ENCODE measurements at regions not wholly inside any gene's neighbourhood (a gene's known extent, or its start where the extent isn't known, plus 50 kb on each side); places are given as distances from the start of the nearest gene placed in this dataset.

DNA sequence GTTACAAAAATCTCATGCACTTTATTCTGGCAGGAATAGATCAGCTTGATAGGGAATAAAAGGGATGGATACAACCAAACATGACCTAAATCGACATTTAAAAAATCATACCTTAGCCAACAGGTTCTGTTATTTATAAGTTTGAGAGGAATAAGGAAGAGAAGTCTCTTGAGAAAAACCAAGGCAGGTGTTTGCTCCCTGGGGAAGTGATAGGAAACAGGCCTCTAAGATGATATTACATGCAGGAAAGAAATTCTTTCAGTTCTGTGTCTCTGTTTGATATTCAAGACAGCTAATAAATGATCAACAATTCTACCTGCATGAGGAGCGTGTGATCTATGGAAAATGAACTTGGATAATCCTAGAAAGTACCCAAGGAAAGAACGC lies 184.8 kb upstream of the ZEB2 start:
- Histone ChIP-seq H3K27me3 (ENCODE audit: insufficient read depth, low read depth) (no peaks in the 10 kb centered on the region), H3K9me3 (ENCODE audit: insufficient read depth, low read depth) (peaks cover 5% of the 10 kb centered on the region; the same call in 1 of the 2 replicates), H2AFZ (no peak overlapping the region), H3K4me3 (no peak overlapping the region), H3K36me3 (ENCODE audit: low read depth) (no peaks in the 10 kb centered on the region), H3K79me2 (ENCODE audit: low read depth) (no peaks in the 10 kb centered on the region), H3F3A (ENCODE audit: insufficient read depth, low read depth) (no peaks in the 10 kb centered on the region), H3K4me2 (no peak overlapping the region), H4K20me1 (ENCODE audit: insufficient read depth) (no peaks in the 10 kb centered on the region), H3K27ac (no peak overlapping the region), H3K4me1 (replicated peaks; ENCODE audit: insufficient read depth) (peaks cover 12% of the 10 kb centered on the region), H3K9me2 (ENCODE audit: insufficient read depth) (no peaks in the 10 kb centered on the region)
- ChIA-PET POLR2A (ENCODE audit: unreplicated experiment) (no interaction called here), CTCF (no interaction called here)
- BruUV-seq (replicated peaks): no TSS peak
- TF ChIP-seq CTCF (conservative IDR thresholded peaks at IDR 0.05): no peak
- DNase-seq: no peak
- intact Hi-C loops (cut with micrococcal nuclease; ENCODE audit: unreplicated experiment): no loop called here

- DNase-seq: peak; percentile 47 to 63
- H3K9me3 ChIP-seq (ENCODE audit: insufficient read depth, low read depth): peaks cover 5% of the 10 kb centered on the region; the same call in 1 of the 2 replicates
- POLR2A ChIA-PET (ENCODE audit: unreplicated experiment): no interaction called here
- intact Hi-C loops (cut with micrococcal nuclease; ENCODE audit: unreplicated experiment): no loop called here
- H3K4me2 ChIP-seq: no peak overlapping the region
- no peaks in the 10 kb centered on the region for H3K79me2 ChIP-seq (ENCODE audit: low read depth)
- no peaks in the 10 kb centered on the region for H3K9me2 ChIP-seq (ENCODE audit: insufficient read depth)
- peaks cover 12% of the 10 kb centered on the region for H3K4me1 ChIP-seq (replicated peaks; ENCODE audit: insufficient read depth)
- H3K4me3 ChIP-seq: no peak overlapping the region
- H3K36me3 ChIP-seq (ENCODE audit: low read depth): no peaks in the 10 kb centered on the region
- H4K20me1 ChIP-seq (ENCODE audit: insufficient read depth): no peaks in the 10 kb centered on the region
- H2AFZ ChIP-seq: no peak overlapping the region
- BruUV-seq (replicated peaks): no TSS peak
- TF ChIP-seq CTCF (conservative IDR thresholded peaks at IDR 0.05): no peak
- TF ChIP-seq EZH2 (IDR thresholded peaks at IDR 0.05; ENCODE audit: low read depth): no peak
- H3K27ac ChIP-seq: no peak overlapping the region
- no peaks in the 10 kb centered on the region for H3F3A ChIP-seq (ENCODE audit: insufficient read depth, low read depth)
- no peaks in the 10 kb centered on the region for H3K27me3 ChIP-seq (ENCODE audit: insufficient read depth, low read depth)
- CTCF ChIA-PET: no interaction called here
These were observed 184.2 kb upstream of the ZEB2 start for GRCh38 chr2:144703852-144704708.

- Histone ChIP-seq H3K4me3 (no peak overlapping the region), H3K27ac (no peak overlapping the region), H4K20me1 (ENCODE audit: insufficient read depth) (no peaks in the 10 kb centered on the region), H3K79me2 (ENCODE audit: low read depth) (no peaks in the 10 kb centered on the region), H3K4me2 (no peak overlapping the region), H3K4me1 (replicated peaks; ENCODE audit: insufficient read depth) (peaks cover 12% of the 10 kb centered on the region), H3K9me3 (ENCODE audit: insufficient read depth, low read depth) (peaks cover 8% of the 10 kb centered on the region; the same call in 1 of the 2 replicates), H3K36me3 (ENCODE audit: low read depth) (no peaks in the 10 kb centered on the region), H3F3A (ENCODE audit: insufficient read depth, low read depth) (no peaks in the 10 kb centered on the region), H3K27me3 (ENCODE audit: insufficient read depth, low read depth) (no peaks in the 10 kb centered on the region), H2AFZ (no peak overlapping the region), H3K9me2 (ENCODE audit: insufficient read depth) (no peaks in the 10 kb centered on the region)
- ChIA-PET POLR2A (ENCODE audit: unreplicated experiment) (no interaction called here), CTCF (no interaction called here)
- TF ChIP-seq EZH2 (IDR thresholded peaks at IDR 0.05; ENCODE audit: low read depth) (no peak), CTCF (conservative IDR thresholded peaks at IDR 0.05) (no peak)
- DNase-seq: no peak
- intact Hi-C loops (cut with micrococcal nuclease; ENCODE audit: unreplicated experiment): no loop called here
- no TSS peak for BruUV-seq (replicated peaks)
These were observed 182.1 kb upstream of the ZEB2 start for GRCh38 chr2:144702051-144702450.
